A673 (cell line): ENCODE measurements at regions not wholly inside any gene's neighbourhood (a gene's known extent, or its start where the extent isn't known, plus 50 kb on each side); places are given as distances from the start of the nearest gene placed in this dataset.

Source experiments
- EZH2 ChIP-seq: fragments of 200-600 bp; sonication (generic); IDR thresholded peaks from 2 replicates; pipeline ENCODE4 v1.6.1; 2017; ENCODE audit warnings: borderline replicate concordance, low read depth, mild to moderate bottlenecking, mixed read lengths, antibody characterized with exemption, low read length; ENCODE audit not compliant: poor library complexity, severe bottlenecking
- TF ChIP-seq, protein P1 (sequence below): fragments of 300-800, 200-600 bp; sonication (generic); conservative IDR thresholded peaks from 2 replicates; pipeline ENCODE4 v1.5.1; 2017; ENCODE audit warnings: low read depth, mild to moderate bottlenecking, antibody characterized with exemption, low read length, moderate library complexity, mixed read lengths

DNA sequence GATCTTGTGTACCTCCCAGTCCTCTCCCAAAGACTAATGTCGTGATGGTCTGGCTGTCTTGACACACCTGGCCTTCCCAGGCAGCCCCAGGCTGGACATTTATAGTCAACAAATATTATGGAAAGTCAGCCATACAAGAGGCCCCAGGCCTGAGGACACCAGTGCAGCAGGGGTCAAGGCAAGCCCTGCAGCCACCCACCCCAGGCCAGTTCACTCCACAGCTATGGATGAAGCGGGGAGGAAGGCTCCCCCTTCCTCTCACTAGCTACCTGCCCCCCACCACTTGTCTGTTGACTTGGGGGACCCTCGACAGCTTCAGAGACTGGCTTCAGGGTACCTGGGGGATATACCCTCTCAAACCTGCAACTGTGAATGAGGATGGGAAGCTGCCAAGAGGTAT, 132.1 kb downstream of the MRPL14 start:
- no peak for TF ChIP-seq EZH2
- TF ChIP-seq, protein P1, sequence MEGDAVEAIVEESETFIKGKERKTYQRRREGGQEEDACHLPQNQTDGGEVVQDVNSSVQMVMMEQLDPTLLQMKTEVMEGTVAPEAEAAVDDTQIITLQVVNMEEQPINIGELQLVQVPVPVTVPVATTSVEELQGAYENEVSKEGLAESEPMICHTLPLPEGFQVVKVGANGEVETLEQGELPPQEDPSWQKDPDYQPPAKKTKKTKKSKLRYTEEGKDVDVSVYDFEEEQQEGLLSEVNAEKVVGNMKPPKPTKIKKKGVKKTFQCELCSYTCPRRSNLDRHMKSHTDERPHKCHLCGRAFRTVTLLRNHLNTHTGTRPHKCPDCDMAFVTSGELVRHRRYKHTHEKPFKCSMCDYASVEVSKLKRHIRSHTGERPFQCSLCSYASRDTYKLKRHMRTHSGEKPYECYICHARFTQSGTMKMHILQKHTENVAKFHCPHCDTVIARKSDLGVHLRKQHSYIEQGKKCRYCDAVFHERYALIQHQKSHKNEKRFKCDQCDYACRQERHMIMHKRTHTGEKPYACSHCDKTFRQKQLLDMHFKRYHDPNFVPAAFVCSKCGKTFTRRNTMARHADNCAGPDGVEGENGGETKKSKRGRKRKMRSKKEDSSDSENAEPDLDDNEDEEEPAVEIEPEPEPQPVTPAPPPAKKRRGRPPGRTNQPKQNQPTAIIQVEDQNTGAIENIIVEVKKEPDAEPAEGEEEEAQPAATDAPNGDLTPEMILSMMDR = no peak
